Coronary artery (tissue), 2 donors: ENCODE measurements at regions not wholly inside any gene's neighbourhood (a gene's known extent, or its start where the extent isn't known, plus 50 kb on each side); places are given as distances from the start of the nearest gene placed in this dataset.

Experiments used
- DNase-seq: peaks from one replicate; pipeline ENCODE4 v3.0.0-alpha.2; 2017; ENCODE audit warnings: low spot score
- H3K27ac ChIP-seq, 2 donors: fragments of 200-600 bp; sonication (generic); one replicate each; pipeline ENCODE4 v1.5.1; 2016 to 2019
- H3K4me3 ChIP-seq: fragments of 200-600 bp; sonication (generic); 2 replicates; pipeline ENCODE4 v1.5.1; 2016; ENCODE audit warnings: mild to moderate bottlenecking, moderate library complexity
- CTCF ChIP-seq: fragments of 200-600 bp; sonication (generic); IDR thresholded peaks from one replicate; pipeline ENCODE4 v1.5.1; 2019; ENCODE audit warnings: antibody characterized with exemption

- no peak overlapping the region for H3K27ac ChIP-seq
- no peak overlapping the region for H3K4me3 ChIP-seq
- no peak for TF ChIP-seq CTCF
- no peak for DNase-seq
Observed at GRCh38 chr6:10048370-10049297, 366.2 kb downstream of the TFAP2A start.

- no peak for DNase-seq
- no peak for TF ChIP-seq CTCF
- Histone ChIP-seq H3K27ac (no peak overlapping the region), H3K4me3 (no peak overlapping the region)
Observed at GRCh38 chr6:10042280-10042679, 372.6 kb downstream of the TFAP2A start.

DNA sequence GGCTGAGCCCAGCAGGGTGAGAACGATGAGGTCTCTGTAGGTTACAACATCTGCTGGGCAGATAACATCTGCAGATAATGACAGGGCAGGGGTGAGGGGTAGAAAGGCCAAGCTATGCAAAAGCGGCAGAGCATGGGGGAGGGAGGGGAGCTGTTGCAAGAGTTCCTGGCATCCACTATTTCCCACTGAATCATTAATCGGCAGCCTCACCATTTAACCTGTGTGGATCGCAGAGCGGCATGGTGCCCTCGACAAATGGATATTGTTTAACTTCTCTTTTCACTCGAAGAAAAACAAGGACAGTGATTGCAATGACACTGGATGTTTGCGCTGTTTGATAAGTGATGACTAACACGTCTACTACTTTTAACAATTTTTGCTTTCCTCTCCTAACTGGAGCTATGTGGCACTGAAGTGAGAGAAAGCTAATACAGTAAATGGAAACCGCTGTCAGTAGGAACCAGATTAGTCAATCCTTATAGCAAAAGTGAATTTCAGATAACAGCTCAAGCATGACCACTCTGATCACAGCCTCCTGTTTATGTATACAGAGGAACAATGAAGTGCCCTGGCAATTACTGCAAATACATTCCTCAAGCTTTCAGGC, 381.5 kb downstream of the TFAP2A start:
- no peak for TF ChIP-seq CTCF
- Histone ChIP-seq H3K4me3 (no peak overlapping the region), H3K27ac (no peak overlapping the region)
- DNase-seq: no peak

- no peak for DNase-seq
- no peak for TF ChIP-seq CTCF
- Histone ChIP-seq H3K27ac (no peak overlapping the region), H3K4me3 (no peak overlapping the region)
Observed at GRCh38 chr6:10031617-10032016, 383.3 kb downstream of the TFAP2A start.

- DNase-seq: no peak
- H3K27ac ChIP-seq: no peak overlapping the region
- peak; percentile 22 for TF ChIP-seq CTCF
- no peak overlapping the region for H3K4me3 ChIP-seq
Observed at GRCh38 chr6:10030942-10031537, 383.8 kb downstream of the TFAP2A start.

- no peak for TF ChIP-seq CTCF
- DNase-seq: no peak
- no peak overlapping the region for H3K4me3 ChIP-seq
- no peak overlapping the region for H3K27ac ChIP-seq
Observed at GRCh38 chr6:10028222-10028621, 386.7 kb downstream of the TFAP2A start.
